CD8-positive, alpha-beta memory T cell (primary cell): ENCODE measurements at regions not wholly inside any gene's neighbourhood (a gene's known extent, or its start where the extent isn't known, plus 50 kb on each side); places are given as distances from the start of the nearest gene placed in this dataset.

ENCODE experiments used
- CTCF ChIA-PET: fragments of 350-600 bp; sonication (Branson Sonifier 250); formaldehyde crosslinking; loops from one replicate; lab custom pipeline; 2021; ENCODE audit warnings: antibody characterized with exemption; lab: Charles Lee
- POLR2A ChIA-PET: fragments of 350-600 bp; sonication (Branson Sonifier 250); formaldehyde crosslinking; loops from one replicate; lab custom pipeline; 2021; ENCODE audit warnings: antibody characterized with exemption; lab: Charles Lee
- DNase-seq, 5 donors: peaks; one replicate each; pipeline versions ENCODE4 v3.0.0 to v3.0.0-alpha.2; 2020 to 2022; ENCODE audit warnings: mixed read lengths in 1 of 5
- H3K27ac ChIP-seq: one replicate; pipeline ENCODE4 v1.7.0; 2013; ENCODE audit warnings: low read depth, mild to moderate bottlenecking, low read length, moderate library complexity
- H3K27me3 ChIP-seq: 2 replicates; pipeline ENCODE4 v1.7.0; 2013; ENCODE audit warnings: low read length, mild to moderate bottlenecking; ENCODE audit not compliant: insufficient read depth, poor library complexity, severe bottlenecking
- H3K36me3 ChIP-seq: 2 replicates; pipeline ENCODE4 v1.7.0; 2013; ENCODE audit warnings: mild to moderate bottlenecking, low read length, moderate library complexity; ENCODE audit not compliant: insufficient read depth
- H3K4me1 ChIP-seq: 2 replicates; pipeline ENCODE4 v1.7.0; 2013; ENCODE audit warnings: mild to moderate bottlenecking, low read length, moderate library complexity; ENCODE audit not compliant: insufficient read depth
- H3K4me3 ChIP-seq: 2 replicates; pipeline ENCODE4 v1.7.0; 2013; ENCODE audit warnings: mild to moderate bottlenecking, low read length
- H3K9me3 ChIP-seq: 2 replicates; pipeline ENCODE4 v1.7.0; 2013; ENCODE audit warnings: mild to moderate bottlenecking, low read length
- H3K27ac Mint-ChIP-seq, 8 donors: one replicate each; pipeline ENCODE4 v1.8.0; 2020 to 2021; ENCODE audit warnings: mixed read lengths in 8 of 8, mild to moderate bottlenecking in 6 of 8, inconsistent platforms in 3 of 8, moderate library complexity in 3 of 8
- H3K27me3 Mint-ChIP-seq, 2 donors: one replicate each; pipeline ENCODE4 v1.8.0; 2020 to 2021; ENCODE audit warnings: mixed read lengths in 2 of 2, mild to moderate bottlenecking in 1 of 2, moderate library complexity in 1 of 2
- H3K36me3 Mint-ChIP-seq, 3 donors: one replicate each; pipeline ENCODE4 v1.8.0; 2020 to 2021; ENCODE audit warnings: mixed read lengths in 3 of 3, inconsistent platforms in 1 of 3, mild to moderate bottlenecking in 1 of 3
- H3K4me1 Mint-ChIP-seq, 3 donors: one replicate each; pipeline ENCODE4 v1.8.0; 2020 to 2021; ENCODE audit warnings: mixed read lengths in 3 of 3, inconsistent platforms in 1 of 3, mild to moderate bottlenecking in 1 of 3
- H3K4me3 Mint-ChIP-seq, 7 donors: one replicate each; pipeline ENCODE4 v1.8.0; 2020 to 2021; ENCODE audit warnings: mixed read lengths in 7 of 7, mild to moderate bottlenecking in 6 of 7, moderate library complexity in 4 of 7, inconsistent platforms in 2 of 7
- H3K9me3 Mint-ChIP-seq, 5 donors: one replicate each; pipeline ENCODE4 v1.8.0; 2020 to 2022; ENCODE audit warnings: mixed read lengths in 5 of 5, mild to moderate bottlenecking in 3 of 5, moderate library complexity in 2 of 5, inconsistent platforms in 1 of 5

DNA sequence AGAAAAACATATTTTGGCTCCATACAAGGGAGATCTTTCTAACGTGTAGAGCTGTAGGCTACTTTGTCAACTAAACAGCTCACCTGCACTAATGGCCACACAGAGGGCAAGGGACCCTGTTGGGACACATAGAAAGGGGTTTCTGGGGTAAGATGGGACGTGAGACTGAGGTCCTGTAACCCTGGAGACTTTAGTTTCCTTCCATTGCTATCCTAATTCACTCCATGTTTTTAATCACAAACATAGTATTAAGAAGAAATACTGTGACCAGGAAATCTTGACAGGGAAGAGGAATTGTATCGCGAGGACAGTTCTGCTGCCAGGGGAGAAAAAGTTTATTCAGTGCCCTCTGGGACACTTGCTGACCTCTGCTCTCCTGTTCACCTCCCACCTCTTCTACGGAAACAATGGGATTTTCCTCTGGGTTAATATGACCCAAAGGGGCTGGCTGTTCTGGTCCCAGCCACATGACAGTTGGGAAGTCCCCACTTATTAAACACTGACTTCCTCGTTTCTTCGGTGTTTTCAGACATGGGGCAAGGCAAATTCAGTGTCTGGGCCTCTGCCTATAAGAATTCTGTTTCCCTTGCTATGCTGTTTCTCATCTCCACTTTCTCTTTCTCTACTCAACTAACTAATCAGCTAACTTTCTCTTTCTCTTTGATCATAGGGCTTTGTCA is 106.9 kb upstream of the SEMA6A start:
- H3K4me1 Mint-ChIP-seq: no peaks in the 10 kb centered on the region
- DNase-seq: no peak
- peaks cover 0 to 11% of the 10 kb centered on the region in 2 donors for H3K27me3 Mint-ChIP-seq
- H3K9me3 Mint-ChIP-seq: peaks cover 0 to 7% (median 0%) of the 10 kb centered on the region in 5 donors
- no peaks in the 10 kb centered on the region for H3K36me3 ChIP-seq
- no peak overlapping the region for H3K4me3 ChIP-seq
- H3K9me3 ChIP-seq: no peaks in the 10 kb centered on the region
- no peaks in the 10 kb centered on the region for H3K36me3 Mint-ChIP-seq
- H3K4me1 ChIP-seq: no peaks in the 10 kb centered on the region
- ChIA-PET POLR2A (no interaction called here), CTCF (no interaction called here)
- H3K27ac ChIP-seq: no peak overlapping the region
- no peaks in the 10 kb centered on the region for H3K27me3 ChIP-seq
- no peak overlapping the region for H3K27ac Mint-ChIP-seq
- no peak overlapping the region for H3K4me3 Mint-ChIP-seq

DNA sequence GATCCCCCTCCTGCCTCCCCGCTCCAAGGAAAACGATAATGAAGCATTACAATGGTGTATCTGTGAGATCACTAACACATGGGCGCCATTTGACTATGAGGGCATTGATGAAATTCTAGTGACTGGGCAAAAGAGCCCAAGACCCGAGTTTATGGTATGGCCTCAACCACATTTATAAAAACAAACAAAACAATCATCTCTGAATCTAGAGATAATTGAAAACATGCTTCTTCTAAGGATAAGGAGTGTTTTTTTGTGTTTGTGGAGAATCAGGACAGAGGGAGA is 100.9 kb upstream of the SEMA6A start:
- Mint-ChIP-seq H3K27me3 (peaks cover 0 to under 1% of the 10 kb centered on the region in 2 donors), H3K9me3 (peaks cover 0 to 2% (median 0%) of the 10 kb centered on the region in 5 donors), H3K4me1 (no peaks in the 10 kb centered on the region), H3K36me3 (no peaks in the 10 kb centered on the region), H3K27ac (no peak overlapping the region), H3K4me3 (no peak overlapping the region)
- H3K27me3 ChIP-seq: no peaks in the 10 kb centered on the region
- H3K36me3 ChIP-seq: no peaks in the 10 kb centered on the region
- ChIA-PET POLR2A (no interaction called here), CTCF (no interaction called here)
- no peaks in the 10 kb centered on the region for H3K4me1 ChIP-seq
- no peak for DNase-seq
- no peaks in the 10 kb centered on the region for H3K9me3 ChIP-seq
- H3K27ac ChIP-seq: no peak overlapping the region
- H3K4me3 ChIP-seq: no peak overlapping the region

DNA sequence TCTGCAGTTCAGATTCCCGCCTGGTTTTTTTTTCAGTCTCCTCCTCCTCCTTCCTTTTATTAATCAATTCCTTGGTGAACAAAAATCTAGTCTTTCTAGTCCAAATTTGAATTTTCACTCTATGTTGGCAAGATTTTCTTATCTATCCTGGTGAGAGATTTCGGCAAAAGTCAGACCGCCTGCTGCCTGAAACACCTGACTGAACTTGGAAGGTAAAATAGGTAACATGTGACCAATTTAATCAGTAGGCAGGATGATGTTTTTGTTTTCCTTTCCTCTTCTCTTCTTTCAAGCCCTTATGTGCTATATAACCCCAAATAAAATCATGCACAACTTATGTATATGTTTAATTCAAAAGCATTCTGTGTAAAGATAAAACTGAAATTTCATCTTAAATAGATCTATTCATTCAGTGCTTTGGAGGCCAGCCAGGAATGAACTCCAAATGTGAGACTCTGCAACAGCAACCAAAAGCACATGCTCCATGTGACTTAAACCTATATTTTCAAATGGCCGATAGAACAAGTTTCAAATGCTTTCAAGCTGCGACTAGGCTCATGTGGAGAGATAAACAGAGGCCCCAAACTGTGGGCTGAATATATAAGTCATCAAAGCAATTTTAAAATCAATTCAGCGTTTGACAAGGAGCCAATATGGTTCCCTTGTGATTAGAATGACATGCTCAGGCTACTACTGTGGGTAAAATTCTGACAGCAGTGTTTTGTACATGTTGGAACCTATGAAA is 100.4 kb upstream of the SEMA6A start:
- H3K27me3 ChIP-seq: no peaks in the 10 kb centered on the region
- CTCF ChIA-PET: no interaction called here
- peaks cover 0 to 2% (median 0%) of the 10 kb centered on the region in 5 donors for H3K9me3 Mint-ChIP-seq
- no peaks in the 10 kb centered on the region for H3K9me3 ChIP-seq
- no peaks in the 10 kb centered on the region for H3K36me3 Mint-ChIP-seq
- H3K27me3 Mint-ChIP-seq: peaks cover 0 to 5% of the 10 kb centered on the region in 2 donors
- no peak overlapping the region for H3K4me3 Mint-ChIP-seq
- no peak overlapping the region for H3K27ac ChIP-seq
- H3K4me1 ChIP-seq: no peaks in the 10 kb centered on the region
- H3K4me3 ChIP-seq: no peak overlapping the region
- no peak overlapping the region for H3K27ac Mint-ChIP-seq
- no peaks in the 10 kb centered on the region for H3K36me3 ChIP-seq
- H3K4me1 Mint-ChIP-seq: no peaks in the 10 kb centered on the region
- POLR2A ChIA-PET: no interaction called here
- DNase-seq: no peak

DNA sequence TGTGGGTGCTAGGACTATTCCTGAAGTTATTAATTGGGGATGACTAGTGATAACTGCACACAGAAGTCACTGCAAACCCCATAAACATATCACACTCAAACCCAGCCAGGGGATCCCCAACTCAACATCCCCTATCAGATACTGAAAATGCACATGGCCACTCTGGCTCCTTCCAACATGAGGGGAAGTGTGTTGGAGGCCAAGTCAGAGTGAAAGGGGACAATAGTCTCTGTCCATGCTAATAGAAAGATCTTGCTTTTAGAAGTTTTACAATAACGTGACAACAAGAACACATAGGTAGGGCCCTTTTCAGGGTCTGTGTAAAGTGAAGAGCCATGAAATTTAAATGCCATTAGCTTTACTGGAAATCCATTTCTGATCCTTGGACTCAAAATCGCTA is 98.8 kb upstream of the SEMA6A start:
- Mint-ChIP-seq H3K27ac (no peak overlapping the region), H3K4me3 (no peak overlapping the region), H3K27me3 (peaks cover 0 to 5% of the 10 kb centered on the region in 2 donors), H3K4me1 (no peaks in the 10 kb centered on the region), H3K36me3 (no peaks in the 10 kb centered on the region), H3K9me3 (peaks cover 0 to 2% (median 0%) of the 10 kb centered on the region in 5 donors)
- H3K27me3 ChIP-seq: no peaks in the 10 kb centered on the region
- H3K4me1 ChIP-seq: no peaks in the 10 kb centered on the region
- no peaks in the 10 kb centered on the region for H3K36me3 ChIP-seq
- DNase-seq: no peak
- H3K9me3 ChIP-seq: no peaks in the 10 kb centered on the region
- CTCF ChIA-PET: no interaction called here
- no peak overlapping the region for H3K4me3 ChIP-seq
- POLR2A ChIA-PET: no interaction called here
- H3K27ac ChIP-seq: no peak overlapping the region

DNA sequence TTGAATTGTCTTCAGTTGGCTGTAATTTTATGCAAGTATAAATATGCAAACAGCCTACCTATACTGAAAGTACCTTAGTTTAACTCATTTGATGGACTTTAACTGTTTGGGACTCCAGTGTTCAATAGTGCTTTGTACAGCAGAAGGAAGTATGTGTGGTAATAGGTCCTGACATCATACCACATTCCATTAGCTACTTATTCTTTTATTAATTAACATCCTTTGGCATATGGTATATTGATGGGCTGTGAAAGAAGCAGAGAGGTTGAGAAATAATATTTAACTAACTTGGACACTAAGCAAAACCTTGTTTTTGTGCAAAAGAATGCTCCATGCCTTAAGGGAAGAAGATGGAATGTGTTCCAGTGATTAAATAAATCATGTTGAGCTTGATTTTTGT is 97.6 kb upstream of the SEMA6A start:
- no peak overlapping the region for H3K4me3 ChIP-seq
- no peaks in the 10 kb centered on the region for H3K36me3 ChIP-seq
- no peaks in the 10 kb centered on the region for H3K27me3 ChIP-seq
- H3K4me3 Mint-ChIP-seq: no peak overlapping the region
- H3K9me3 Mint-ChIP-seq: peaks cover 0 to 2% (median 0%) of the 10 kb centered on the region in 5 donors
- H3K27me3 Mint-ChIP-seq: peaks cover 3 to 5% of the 10 kb centered on the region in 2 donors
- no peaks in the 10 kb centered on the region for H3K36me3 Mint-ChIP-seq
- H3K27ac ChIP-seq: no peak overlapping the region
- H3K4me1 Mint-ChIP-seq: no peaks in the 10 kb centered on the region
- no peak overlapping the region for H3K27ac Mint-ChIP-seq
- H3K9me3 ChIP-seq: no peaks in the 10 kb centered on the region
- POLR2A ChIA-PET: no interaction called here
- H3K4me1 ChIP-seq: no peaks in the 10 kb centered on the region
- no peak for DNase-seq
- CTCF ChIA-PET: no interaction called here

DNA sequence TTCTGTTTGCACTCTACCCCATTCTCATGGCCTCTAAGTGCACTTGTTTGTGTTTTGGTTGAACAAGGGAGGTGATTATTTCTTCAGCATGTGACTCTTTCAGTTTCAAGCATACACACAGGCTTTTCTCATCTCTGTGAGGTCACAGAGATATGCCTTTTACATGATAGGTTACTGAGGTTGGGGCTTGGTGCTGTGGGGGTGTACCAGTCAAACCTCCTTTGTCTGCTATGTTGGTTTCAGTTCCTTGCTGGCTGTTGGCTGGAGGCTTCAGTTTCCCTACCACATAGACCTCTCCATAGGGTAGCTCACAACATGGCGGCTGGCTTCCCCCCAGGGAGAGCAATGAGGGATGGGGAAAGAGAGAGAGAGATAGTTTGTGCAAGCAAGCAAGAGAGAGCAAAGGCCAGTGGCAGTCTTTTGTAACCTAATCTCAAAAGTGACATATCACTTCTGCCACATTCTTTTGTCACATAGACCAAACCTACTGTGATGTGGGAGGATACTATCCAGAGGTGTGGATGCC is 96.7 kb upstream of the SEMA6A start:
- POLR2A ChIA-PET: no interaction called here
- no peaks in the 10 kb centered on the region for H3K36me3 ChIP-seq

DNA sequence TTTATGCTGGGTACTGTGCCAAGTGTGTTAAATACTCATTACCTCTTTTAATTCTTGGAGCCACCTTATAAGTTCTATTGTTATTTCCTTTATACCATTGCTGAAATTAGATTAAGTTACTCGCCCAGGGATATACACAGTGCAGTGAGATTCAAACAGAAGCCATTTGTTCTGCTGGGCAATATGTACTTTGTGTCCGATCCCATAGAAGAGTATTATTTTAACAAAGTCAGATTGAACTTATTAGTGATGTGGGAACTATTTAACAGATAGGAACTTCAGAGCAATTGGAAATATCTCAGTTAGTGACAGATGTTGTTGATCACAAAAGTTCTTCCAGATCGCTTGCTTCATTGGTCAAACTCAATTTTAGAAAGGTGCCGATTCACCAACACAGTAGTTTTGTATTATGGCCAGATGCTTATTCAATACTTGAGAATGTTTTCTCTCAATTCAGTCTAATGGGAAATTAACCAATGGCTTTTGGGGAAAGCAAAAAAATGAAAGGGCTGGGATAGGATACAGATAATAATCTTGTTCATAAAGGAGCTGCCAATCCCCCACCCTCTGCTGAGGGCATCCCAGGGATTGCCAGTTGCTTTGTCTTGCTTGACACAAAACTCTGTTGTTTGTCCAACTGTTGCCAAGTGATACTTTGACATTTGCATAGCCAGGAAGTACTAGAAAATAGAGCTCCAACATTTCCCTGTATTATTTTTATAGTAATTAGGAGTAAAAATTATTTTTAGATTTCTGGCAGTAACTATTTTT is 94.8 kb upstream of the SEMA6A start:
- POLR2A ChIA-PET: no interaction called here
- H3K27me3 ChIP-seq: no peaks in the 10 kb centered on the region
- H3K4me1 Mint-ChIP-seq: no peaks in the 10 kb centered on the region

More for the DNA sequence above, 96.7 kb upstream of the SEMA6A start:
- Mint-ChIP-seq H3K4me1 (no peaks in the 10 kb centered on the region), H3K27me3 (peaks cover 3 to 5% of the 10 kb centered on the region in 2 donors), H3K36me3 (no peaks in the 10 kb centered on the region), H3K27ac (no peak overlapping the region), H3K4me3 (no peak overlapping the region), H3K9me3 (peaks cover 0 to 2% (median 0%) of the 10 kb centered on the region in 5 donors)
- Histone ChIP-seq H3K4me3 (no peak overlapping the region), H3K4me1 (no peaks in the 10 kb centered on the region), H3K9me3 (no peaks in the 10 kb centered on the region), H3K27ac (no peak overlapping the region), H3K27me3 (no peaks in the 10 kb centered on the region)
- no peak for DNase-seq
- CTCF ChIA-PET: no interaction called here

DNA sequence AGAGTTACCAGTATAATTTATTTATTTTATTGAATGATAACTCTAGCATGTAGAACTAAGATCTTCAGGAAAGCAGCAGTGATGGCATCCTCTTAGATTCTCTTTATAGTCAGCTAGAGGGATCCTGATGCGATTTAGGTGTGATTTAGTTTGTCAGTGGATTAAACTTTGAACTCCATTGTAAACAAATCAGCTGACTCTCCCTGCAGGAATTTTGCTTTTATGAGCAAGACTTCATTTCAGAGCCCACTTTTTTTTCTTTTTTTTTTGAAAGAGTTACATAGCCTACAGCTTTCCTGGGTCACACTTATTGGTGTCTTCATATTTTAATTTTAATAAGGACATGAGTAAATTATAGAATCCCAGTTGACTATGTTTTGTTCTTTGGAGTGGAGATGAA is 93.8 kb upstream of the SEMA6A start:
- Mint-ChIP-seq H3K4me3 (no peak overlapping the region), H3K4me1 (no peaks in the 10 kb centered on the region), H3K27ac (no peak overlapping the region), H3K9me3 (peaks cover 0 to 6% (median 4%) of the 10 kb centered on the region in 5 donors), H3K27me3 (peaks cover 5% of the 10 kb centered on the region in 2 donors), H3K36me3 (no peaks in the 10 kb centered on the region)
- Histone ChIP-seq H3K4me1 (no peaks in the 10 kb centered on the region), H3K36me3 (no peaks in the 10 kb centered on the region), H3K27me3 (no peaks in the 10 kb centered on the region), H3K4me3 (no peak overlapping the region), H3K9me3 (no peaks in the 10 kb centered on the region), H3K27ac (no peak overlapping the region)
- DNase-seq: no peak
- POLR2A ChIA-PET: no interaction called here
- CTCF ChIA-PET: no interaction called here

More for the DNA sequence above, 94.8 kb upstream of the SEMA6A start:
- DNase-seq: no peak
- H3K27me3 Mint-ChIP-seq: peaks cover 5% of the 10 kb centered on the region in 2 donors
- Histone ChIP-seq H3K27ac (no peak overlapping the region), H3K4me3 (no peak overlapping the region), H3K9me3 (no peaks in the 10 kb centered on the region), H3K36me3 (no peaks in the 10 kb centered on the region), H3K4me1 (no peaks in the 10 kb centered on the region)
- H3K27ac Mint-ChIP-seq: no peak overlapping the region
- H3K9me3 Mint-ChIP-seq: peaks cover 0 to 4% (median 2%) of the 10 kb centered on the region in 5 donors
- no peak overlapping the region for H3K4me3 Mint-ChIP-seq
- H3K36me3 Mint-ChIP-seq: no peaks in the 10 kb centered on the region
- CTCF ChIA-PET: no interaction called here
